ENCODE measurements at regions not wholly inside any gene's neighbourhood (a gene's known extent, or its start where the extent isn't known, plus 50 kb on each side); places are given as distances from the start of the nearest gene placed in this dataset.

DNA sequence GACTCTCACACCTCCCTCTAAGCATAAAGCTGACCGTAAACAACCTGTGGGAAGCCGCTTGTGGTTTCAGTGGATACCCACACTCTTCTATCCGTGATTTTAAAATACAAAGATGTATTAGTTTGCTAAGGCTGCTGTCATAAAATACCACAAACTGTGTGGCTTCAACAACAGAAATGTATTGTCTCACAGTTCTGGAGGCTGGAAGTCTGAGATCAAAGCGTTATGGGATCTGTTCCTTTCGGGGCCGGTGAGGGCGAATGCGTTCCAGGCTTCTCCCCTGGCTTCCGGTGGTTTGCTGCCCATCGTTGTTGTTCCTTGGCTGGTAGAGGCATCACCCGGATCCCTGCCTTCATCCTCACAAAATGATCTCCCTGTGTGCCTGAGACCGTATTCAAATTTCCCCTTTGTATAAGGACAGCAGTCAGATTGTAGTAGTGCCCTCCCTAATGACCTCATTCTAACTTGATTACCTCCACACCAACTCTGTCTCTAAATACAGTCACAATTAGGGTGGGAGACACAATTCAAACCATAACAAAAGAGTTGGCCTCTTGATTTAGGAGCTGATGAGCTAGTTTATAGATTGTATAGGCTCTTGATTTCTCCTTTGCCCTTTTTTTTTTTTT, 210.6 kb upstream of the SOX4 start:
- no peak for TF ChIP-seq CTCF (IDR thresholded peaks at IDR 0.05)
- CTCF ChIA-PET, result no interaction called here
- Mint-ChIP-seq H3K36me3 (ENCODE audit: low read depth) (no peaks in the 10 kb centered on the region), H3K9me3 (peaks cover 4% of the 10 kb centered on the region), H3K27ac (no peak overlapping the region), H3K4me3 (no peak overlapping the region), H3K4me1 (no peaks in the 10 kb centered on the region), H3K27me3 (no peaks in the 10 kb centered on the region)
- no peak for ATAC-seq (ENCODE audit: low read depth)
- intact Hi-C loops (cut with micrococcal nuclease), result no loop called here
- DNase-seq, result no peak
- POLR2A ChIA-PET, result no interaction called here

DNA sequence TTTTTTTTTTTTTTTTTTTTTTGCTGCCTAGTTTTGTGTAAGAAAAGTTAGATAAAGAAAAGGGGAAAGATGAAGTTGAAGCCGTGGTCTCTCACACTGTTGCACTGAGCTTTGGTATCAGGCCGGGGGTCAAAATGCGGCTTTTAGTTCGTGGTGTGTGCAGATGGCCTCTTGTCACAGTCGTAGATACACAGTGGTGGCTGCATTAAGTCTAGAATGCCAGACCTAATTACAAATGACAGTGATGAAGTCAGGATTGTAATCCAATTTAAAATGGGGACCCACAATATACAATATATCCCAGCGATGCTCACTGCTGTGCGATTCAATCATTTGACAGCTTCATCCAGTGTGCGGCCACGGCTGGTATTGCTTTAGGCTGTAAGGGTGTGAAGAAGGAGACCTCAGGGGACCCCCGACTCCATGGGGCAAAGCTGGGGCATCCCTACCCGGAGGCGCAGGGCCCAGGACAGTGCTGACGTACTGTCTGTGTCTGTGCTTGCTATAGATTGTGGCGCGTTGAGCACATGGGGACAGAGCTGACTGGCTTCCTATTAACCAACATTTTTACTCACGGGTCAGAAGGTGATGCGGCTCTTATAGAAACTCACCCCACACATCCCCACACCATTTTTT, 210.0 kb upstream of the SOX4 start:
- no peaks in the 10 kb centered on the region for H3K27me3 Mint-ChIP-seq
- intact Hi-C loops (cut with micrococcal nuclease), result no loop called here
- TF ChIP-seq CTCF (IDR thresholded peaks at IDR 0.05), result no peak
- ATAC-seq (ENCODE audit: low read depth) (no peak), DNase-seq (no peak)
- CTCF ChIA-PET, result no interaction called here
- H3K9me3 Mint-ChIP-seq, result peaks cover 4% of the 10 kb centered on the region
- no peaks in the 10 kb centered on the region for H3K36me3 Mint-ChIP-seq (ENCODE audit: low read depth)
- POLR2A ChIA-PET, result no interaction called here
- H3K4me1 Mint-ChIP-seq, result no peaks in the 10 kb centered on the region
- H3K4me3 Mint-ChIP-seq, result no peak overlapping the region
- H3K27ac Mint-ChIP-seq, result no peak overlapping the region

- Mint-ChIP-seq H3K4me3 (no peak overlapping the region), H3K27me3 (no peaks in the 10 kb centered on the region), H3K36me3 (ENCODE audit: low read depth) (no peaks in the 10 kb centered on the region), H3K4me1 (no peaks in the 10 kb centered on the region), H3K9me3 (peaks cover 4% of the 10 kb centered on the region), H3K27ac (no peak overlapping the region)
- no peak for TF ChIP-seq CTCF (IDR thresholded peaks at IDR 0.05)
- DNase-seq (no peak), ATAC-seq (ENCODE audit: low read depth) (no peak)
- CTCF ChIA-PET, result no interaction called here
- intact Hi-C loops (cut with micrococcal nuclease), result no loop called here
- POLR2A ChIA-PET, result no interaction called here
Measured at GRCh38 chr6:21384216-21384615, 209.3 kb upstream of the SOX4 start.

DNA sequence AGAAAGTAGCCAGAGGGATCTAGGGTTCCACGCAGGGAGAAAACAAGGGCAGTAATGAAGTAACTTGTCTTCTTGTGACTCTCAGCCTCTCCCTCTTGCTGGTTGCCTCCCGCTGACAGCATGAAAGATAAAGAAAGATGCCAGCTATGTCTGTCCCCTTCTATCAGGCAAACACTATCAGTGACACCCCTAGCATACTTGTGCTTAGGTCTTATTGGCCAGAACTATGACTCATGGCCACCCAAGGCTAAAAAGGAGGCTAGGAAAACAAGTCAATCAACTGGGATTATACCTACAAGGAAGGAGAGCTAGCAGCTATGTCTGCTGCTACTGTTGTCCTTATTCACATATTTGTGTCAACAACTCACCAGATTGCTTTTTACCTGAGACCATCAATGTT, 206.8 kb upstream of the SOX4 start:
- Mint-ChIP-seq H3K4me1 (no peaks in the 10 kb centered on the region), H3K9me3 (peaks cover 4% of the 10 kb centered on the region), H3K27ac (no peak overlapping the region), H3K27me3 (no peaks in the 10 kb centered on the region), H3K4me3 (no peak overlapping the region), H3K36me3 (ENCODE audit: low read depth) (no peaks in the 10 kb centered on the region)
- ATAC-seq (ENCODE audit: low read depth) (no peak), DNase-seq (no peak)
- POLR2A ChIA-PET, result no interaction called here
- TF ChIP-seq CTCF (IDR thresholded peaks at IDR 0.05), result no peak
- CTCF ChIA-PET, result no interaction called here
- intact Hi-C loops (cut with micrococcal nuclease), result no loop called here

DNA sequence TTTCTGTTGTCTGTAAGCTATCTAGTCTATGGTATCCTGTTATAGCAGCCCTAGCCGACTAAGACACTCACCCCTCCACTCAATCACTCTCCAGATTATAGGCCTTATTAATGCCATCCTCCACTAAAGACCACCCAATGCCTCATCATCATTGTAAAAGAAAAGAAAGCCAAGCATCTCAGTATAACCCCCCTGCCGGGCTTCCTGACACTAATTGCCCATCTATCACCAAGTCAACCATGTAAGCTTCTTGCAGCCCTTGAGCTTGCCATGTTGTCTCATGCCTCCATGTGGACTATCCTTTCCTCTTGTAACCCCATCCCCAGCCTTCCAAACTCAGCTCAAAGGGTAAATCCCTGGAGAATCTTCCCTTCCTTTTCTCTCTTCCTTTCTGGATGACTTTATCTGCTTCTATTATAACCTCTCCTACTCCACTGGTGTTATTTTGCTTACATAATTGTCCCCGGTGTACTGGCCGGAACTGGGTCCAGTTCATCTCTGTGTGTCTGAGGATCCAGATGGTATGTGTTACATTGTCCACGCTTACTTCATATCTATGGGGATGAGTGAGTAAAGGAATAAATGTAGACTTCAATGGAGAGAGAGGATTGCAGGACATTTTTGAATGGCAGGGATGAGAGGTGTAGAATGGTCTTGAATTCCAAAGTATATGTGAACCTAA, 202.9 kb upstream of the SOX4 start:
- intact Hi-C loops (cut with micrococcal nuclease), result no loop called here
- no peaks in the 10 kb centered on the region for H3K27me3 Mint-ChIP-seq
- ChIA-PET CTCF (no interaction called here), POLR2A (no interaction called here)
- no peaks in the 10 kb centered on the region for H3K4me1 Mint-ChIP-seq
- peaks cover 1% of the 10 kb centered on the region for H3K9me3 Mint-ChIP-seq
- H3K36me3 Mint-ChIP-seq (ENCODE audit: low read depth), result no peaks in the 10 kb centered on the region
- ATAC-seq (ENCODE audit: low read depth) (no peak), DNase-seq (no peak)
- no peak overlapping the region for H3K27ac Mint-ChIP-seq
- no peak overlapping the region for H3K4me3 Mint-ChIP-seq
- TF ChIP-seq CTCF (IDR thresholded peaks at IDR 0.05), result no peak
